Right cardiac atrium (tissue), 5 donors: ENCODE measurements at regions not wholly inside any gene's neighbourhood (a gene's known extent, or its start where the extent isn't known, plus 50 kb on each side); places are given as distances from the start of the nearest gene placed in this dataset.

Experiments
- ATAC-seq, 2 donors: fragments of 200-7000 bp; cut with Tn5 transposase; one replicate each; pipeline versions ENCODE4 v1.8.0 to v1.9.1; 2020; ENCODE audit warnings: moderate library complexity in 2 of 2, mild to moderate bottlenecking in 1 of 2
- DNase-seq, 3 donors: peaks; one replicate each; pipeline ENCODE4 v3.0.0-alpha.2; 2020
- H3K27ac ChIP-seq: one replicate; pipeline ENCODE4 v1.5.1; 2013; ENCODE audit warnings: mild to moderate bottlenecking, low read length, control low read depth, moderate library complexity
- H3K27me3 ChIP-seq: one replicate; pipeline ENCODE4 v1.6.1; 2013; ENCODE audit not compliant: control insufficient read depth, insufficient read depth
- H3K4me1 ChIP-seq: one replicate; pipeline ENCODE4 v1.6.1; 2013; ENCODE audit warnings: low read length; ENCODE audit not compliant: control insufficient read depth, insufficient read depth
- H3K4me3 ChIP-seq: one replicate; pipeline ENCODE4 v1.5.1; 2013; ENCODE audit warnings: low read length, control low read depth
- H3K9me3 ChIP-seq: one replicate; pipeline ENCODE4 v1.6.1; 2013; ENCODE audit warnings: low read length; ENCODE audit not compliant: control insufficient read depth
- WGBS: extraction: QIAGEN DNeasy Blood & Tissue Kit; methylation state at CpG from one replicate; pipeline ENCODE4 v1.1.7; 2013; 5-methylcytosine and 5-hydroxymethylcytosine counted together
- intact Hi-C, 4 donors: fragments of 100-400 bp; cut with DNase I; formaldehyde crosslinking; loops; one replicate each; pipeline versions ENCODE4 v1.11.0 to v1.14.0; 2022 to 2023
- donor health status: healthy with polysubstance abuse.
- donor health status: DM: no; HTN: yes; CAD: no.
- donor health status: DM: no; HTN: no; CAD: no.
- donor health status: DM: no; HTN: yes; CAD: no; lungs with severe emphysema.
- donor health status: DM: yes; HTN: yes; CAD: no.

GRCh38 chr3:181530584-181530983 is 181.1 kb upstream of the SOX2 start:
- no peak overlapping the region for H3K4me3 ChIP-seq
- H3K9me3 ChIP-seq, result no peaks in the 10 kb centered on the region
- DNase-seq (no peak), ATAC-seq (no peak)
- no peaks in the 10 kb centered on the region for H3K4me1 ChIP-seq
- H3K27ac ChIP-seq, result no peak overlapping the region
- intact Hi-C loops, result no loop called here
- peaks cover 2% of the 10 kb centered on the region for H3K27me3 ChIP-seq

GRCh38 chr3:181521831-181522230 is 189.9 kb upstream of the SOX2 start:
- no peak for ATAC-seq
- H3K27ac ChIP-seq, result no peak overlapping the region
- no peaks in the 10 kb centered on the region for H3K4me1 ChIP-seq
- no peaks in the 10 kb centered on the region for H3K27me3 ChIP-seq
- 93% methylated on average over 2 of the region's 2 CpGs for WGBS
- H3K4me3 ChIP-seq, result no peak overlapping the region
- no peaks in the 10 kb centered on the region for H3K9me3 ChIP-seq
- intact Hi-C loops, result no loop called here
- no peak for DNase-seq

- Histone ChIP-seq H3K4me3 (no peak overlapping the region), H3K27ac (no peak overlapping the region), H3K4me1 (no peaks in the 10 kb centered on the region), H3K27me3 (no peaks in the 10 kb centered on the region), H3K9me3 (no peaks in the 10 kb centered on the region)
- 60% methylated on average over 3 of the region's 3 CpGs for WGBS
- ATAC-seq, result no peak
- intact Hi-C loops, result no loop called here
- DNase-seq, result no peak
These were observed 193.5 kb upstream of the SOX2 start for GRCh38 chr3:181518222-181518621.

DNA sequence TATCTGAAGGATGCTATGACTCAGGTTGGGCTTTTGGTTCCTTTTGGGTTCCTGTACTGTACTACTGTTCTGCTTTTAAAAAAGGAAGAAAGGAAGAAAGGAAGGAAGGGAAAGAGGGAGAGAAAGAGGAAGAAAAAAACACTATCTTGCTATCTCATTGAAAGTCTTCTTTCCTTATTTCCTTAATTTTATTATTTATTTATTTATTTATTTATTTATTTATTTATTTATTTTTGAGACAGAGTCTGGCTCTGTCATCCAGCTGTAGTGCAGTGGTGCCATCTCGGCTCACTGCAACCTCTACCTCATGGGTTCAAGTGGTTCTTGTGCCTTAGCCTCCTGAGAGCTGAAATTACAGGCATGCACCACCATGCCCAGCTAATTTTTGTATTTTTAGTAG is 198.9 kb upstream of the SOX2 start:
- intact Hi-C loops, result no loop called here

DNA sequence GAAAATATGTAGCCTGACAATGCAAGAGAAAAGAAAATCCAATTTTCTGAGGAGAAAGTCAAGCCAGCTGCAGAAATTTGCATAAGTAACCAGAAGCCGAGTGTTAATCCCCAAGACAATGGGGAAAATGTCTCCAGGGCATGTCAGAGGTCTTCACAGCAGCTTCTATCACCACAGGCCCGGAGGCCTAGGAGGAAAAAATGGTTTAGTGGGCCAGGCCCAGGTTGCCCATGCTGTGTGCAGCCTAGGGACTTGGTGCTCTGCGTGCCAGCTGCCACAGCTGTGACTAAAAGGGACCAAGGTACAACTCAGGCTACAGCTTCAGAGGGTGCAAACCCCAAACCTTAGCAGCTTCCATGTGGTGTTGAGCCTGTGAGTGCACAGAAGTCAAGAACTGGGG is 201.2 kb upstream of the SOX2 start:
- Histone ChIP-seq H3K4me1 (no peaks in the 10 kb centered on the region), H3K27me3 (no peaks in the 10 kb centered on the region), H3K4me3 (no peak overlapping the region), H3K27ac (no peak overlapping the region), H3K9me3 (peaks cover 1% of the 10 kb centered on the region)
- no peak for DNase-seq
- intact Hi-C loops, result no loop called here
- no peak for ATAC-seq
- WGBS, result 69% methylated on average over 3 of the region's 3 CpGs

More for the DNA sequence above, 198.9 kb upstream of the SOX2 start:
- Histone ChIP-seq H3K9me3 (peaks cover 1% of the 10 kb centered on the region), H3K4me3 (no peak overlapping the region), H3K27me3 (no peaks in the 10 kb centered on the region), H3K27ac (no peak overlapping the region), H3K4me1 (no peaks in the 10 kb centered on the region)
- ATAC-seq (no peak), DNase-seq (no peak)
- WGBS, result 76% methylated on average over 1 of the region's 1 CpG

DNA sequence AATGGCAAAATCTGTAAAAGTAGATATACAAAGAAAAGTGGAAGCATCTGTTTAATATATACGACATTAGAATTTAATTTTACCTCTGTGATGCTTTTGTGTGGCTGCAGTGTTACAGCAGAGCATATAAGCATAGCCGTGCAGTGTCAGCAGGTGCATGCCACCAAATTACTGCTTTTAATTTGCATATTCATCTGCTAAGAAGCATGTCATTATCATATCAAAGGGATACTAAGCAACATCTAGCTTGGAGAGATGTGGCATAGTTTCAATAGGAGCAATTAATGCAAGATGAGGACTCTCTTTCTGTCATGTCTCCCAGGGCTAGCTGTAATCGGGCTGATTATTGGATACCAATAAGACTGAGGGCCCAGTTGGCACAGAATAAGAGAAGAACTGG is 214.4 kb upstream of the SOX2 start:
- ATAC-seq (no peak), DNase-seq (no peak)
- intact Hi-C loops, result no loop called here
- Histone ChIP-seq H3K4me1 (no peaks in the 10 kb centered on the region), H3K27ac (no peak overlapping the region), H3K27me3 (no peaks in the 10 kb centered on the region), H3K4me3 (no peak overlapping the region), H3K9me3 (no peaks in the 10 kb centered on the region)
- 79% methylated on average over 3 of the region's 3 CpGs for WGBS

- Histone ChIP-seq H3K4me3 (no peak overlapping the region), H3K9me3 (no peaks in the 10 kb centered on the region), H3K27ac (no peak overlapping the region), H3K4me1 (no peaks in the 10 kb centered on the region), H3K27me3 (no peaks in the 10 kb centered on the region)
- intact Hi-C loops, result no loop called here
- no peak for DNase-seq
- ATAC-seq, result no peak
- WGBS, result 54% methylated on average over 3 of the region's 3 CpGs
These were observed 218.3 kb upstream of the SOX2 start for GRCh38 chr3:181493423-181493822.

GRCh38 chr3:181488536-181488935 is 223.2 kb upstream of the SOX2 start:
- H3K9me3 ChIP-seq, result no peaks in the 10 kb centered on the region
- intact Hi-C loops, result no loop called here
- no peak overlapping the region for H3K4me3 ChIP-seq
- ATAC-seq, result no peak
- H3K27me3 ChIP-seq, result no peaks in the 10 kb centered on the region
- H3K4me1 ChIP-seq, result no peaks in the 10 kb centered on the region
- no peak overlapping the region for H3K27ac ChIP-seq
- WGBS, result 85% methylated on average over 3 of the region's 3 CpGs
- DNase-seq, result no peak

DNA sequence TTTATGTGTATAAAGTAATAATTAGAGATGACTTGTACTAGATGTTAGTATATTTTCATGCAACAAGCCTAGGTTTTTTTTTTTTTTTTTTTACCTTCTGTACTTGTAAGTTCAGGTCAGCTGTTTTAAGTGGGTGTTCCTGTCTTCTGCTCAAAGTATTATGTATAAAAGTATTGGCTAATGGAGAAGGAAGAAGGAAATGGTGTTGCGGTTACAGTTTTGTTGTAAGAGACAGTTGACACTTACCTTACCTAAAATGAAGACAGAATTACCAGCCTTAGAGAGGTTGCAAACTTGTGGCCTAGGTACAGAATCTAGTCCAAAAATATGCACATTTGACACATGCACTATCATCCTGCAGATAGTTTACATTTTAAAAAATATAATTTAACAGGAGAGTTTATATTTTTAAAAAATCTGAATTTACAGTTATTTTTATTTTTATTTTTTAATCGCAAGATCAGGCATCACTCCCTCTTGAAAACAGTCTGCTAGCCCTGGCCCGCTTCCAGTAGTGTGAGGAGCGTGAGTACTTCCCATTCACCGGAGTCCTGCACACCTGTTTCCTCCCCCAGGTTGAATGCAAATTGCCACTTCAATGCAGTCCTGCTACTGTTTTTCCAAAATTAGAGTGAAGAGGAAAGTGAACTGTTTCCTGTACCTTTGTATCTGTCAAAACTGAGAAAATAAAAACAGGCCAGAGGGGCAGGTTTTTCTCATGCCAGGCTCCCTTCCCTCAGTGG is 224.3 kb upstream of the SOX2 start:
- Histone ChIP-seq H3K27ac (no peak overlapping the region), H3K27me3 (no peaks in the 10 kb centered on the region), H3K4me1 (no peaks in the 10 kb centered on the region), H3K4me3 (no peak overlapping the region), H3K9me3 (no peaks in the 10 kb centered on the region)
- ATAC-seq, result no peak
- no peak for DNase-seq
- WGBS, result 55% methylated on average over 5 of the region's 5 CpGs
- intact Hi-C loops, result no loop called here

GRCh38 chr3:181486141-181486885 is 225.4 kb upstream of the SOX2 start:
- no peak for ATAC-seq
- WGBS, result 19% methylated on average over 7 of the region's 7 CpGs
- Histone ChIP-seq H3K4me3 (no peak overlapping the region), H3K27me3 (no peaks in the 10 kb centered on the region), H3K9me3 (no peaks in the 10 kb centered on the region), H3K27ac (no peak overlapping the region), H3K4me1 (no peaks in the 10 kb centered on the region)
- no peak for DNase-seq
- intact Hi-C loops, result no loop called here

- DNase-seq (no peak), ATAC-seq (no peak)
- no peaks in the 10 kb centered on the region for H3K27me3 ChIP-seq
- no peaks in the 10 kb centered on the region for H3K4me1 ChIP-seq
- H3K27ac ChIP-seq, result no peak overlapping the region
- intact Hi-C loops, result no loop called here
- no peak overlapping the region for H3K4me3 ChIP-seq
- 70% methylated on average over 1 of the region's 1 CpG for WGBS
- H3K9me3 ChIP-seq, result no peaks in the 10 kb centered on the region
These were observed 227.7 kb upstream of the SOX2 start for GRCh38 chr3:181484026-181484425.
